Activated CD4-positive, alpha-beta T cell treated with anti-CD3 and anti-CD28 coated beads, Interleukin-2, amount 50 U/mL, for 16 hours (primary cell): ENCODE measurements at regions not wholly inside any gene's neighbourhood (a gene's known extent, or its start where the extent isn't known, plus 50 kb on each side); places are given as distances from the start of the nearest gene placed in this dataset.

Experiments used
- DNase-seq: peaks from one replicate; pipeline ENCODE4 v3.0.0-alpha.2; 2020

- no peak for DNase-seq
Observed at GRCh38 chr2:33655626-33656320, 56.7 kb upstream of the FAM98A start.

- no peak for DNase-seq
Observed at GRCh38 chr2:33652830-33653229, 53.7 kb upstream of the FAM98A start.

GRCh38 chr2:33650171-33650570 lies 51.1 kb upstream of the FAM98A start:
- DNase-seq: no peak
